Lung microvascular endothelial cell (primary cell): ENCODE measurements at regions not wholly inside any gene's neighbourhood (a gene's known extent, or its start where the extent isn't known, plus 50 kb on each side); places are given as distances from the start of the nearest gene placed in this dataset.

Experiments
- DNase-seq, 2 donors: peaks; one replicate each; pipeline versions ENCODE4 v3.0.0 to v3.0.0-alpha.2; 2010; ENCODE audit warnings: low read depth in 2 of 2

GRCh38 chr4:32215277-32215676 is 1495.1 kb downstream of the PCDH7 start:
- DNase-seq: no peak

DNA sequence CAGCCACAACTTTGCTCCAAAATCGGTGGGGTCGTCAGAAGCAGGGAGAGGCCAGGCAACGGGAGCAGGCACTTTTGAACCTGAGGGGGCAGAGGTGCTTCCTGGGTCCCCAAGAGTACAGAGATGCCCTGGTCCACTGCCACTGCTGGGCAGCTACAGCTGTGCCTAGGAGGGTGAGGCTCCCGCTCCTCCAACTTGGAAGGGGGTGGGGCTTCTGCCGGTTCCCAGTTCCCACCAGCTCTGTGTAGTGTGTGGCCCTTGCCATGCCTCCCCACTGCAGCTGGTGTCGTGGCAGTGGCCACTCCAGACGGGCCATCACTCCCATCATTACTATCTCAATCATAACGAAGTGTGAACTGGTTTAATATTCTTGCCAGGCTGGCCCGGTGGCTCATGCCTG is 1496.3 kb downstream of the PCDH7 start:
- DNase-seq: no peak

DNA sequence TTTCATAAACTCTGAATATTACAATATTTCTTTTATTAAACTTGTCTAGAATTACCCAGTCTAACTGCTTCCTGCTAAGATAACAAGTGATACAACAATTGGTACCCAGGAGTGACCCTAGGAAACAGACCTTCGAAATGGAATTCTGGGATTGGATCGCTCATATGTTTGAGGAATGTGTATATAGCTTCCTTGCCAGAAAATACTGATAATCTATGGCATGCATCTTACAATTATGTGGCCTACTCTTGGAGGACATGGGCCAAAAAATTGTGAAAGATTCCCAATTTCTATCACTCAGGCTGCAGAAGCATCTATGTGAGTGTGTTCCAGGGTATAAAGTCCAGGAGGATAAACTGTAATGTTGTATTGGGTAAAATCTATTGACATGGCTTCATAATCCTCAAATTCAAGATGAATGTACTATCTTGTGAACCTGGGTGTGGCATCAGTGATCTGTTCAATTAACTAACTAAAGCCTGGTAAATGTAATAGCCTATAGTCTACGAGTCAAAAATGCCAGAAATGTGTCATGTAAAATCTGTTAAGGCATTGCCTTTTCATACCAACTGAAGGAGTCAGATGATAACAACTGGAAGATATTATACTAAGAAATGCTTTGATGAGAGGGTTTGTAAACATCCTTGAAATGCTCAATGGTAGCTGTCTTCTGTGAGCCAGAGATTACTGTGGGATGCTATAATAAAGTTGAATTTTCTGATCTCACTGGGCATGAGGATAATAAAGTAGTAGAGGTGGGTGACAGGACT is 1499.3 kb downstream of the PCDH7 start:
- no peak for DNase-seq

DNA sequence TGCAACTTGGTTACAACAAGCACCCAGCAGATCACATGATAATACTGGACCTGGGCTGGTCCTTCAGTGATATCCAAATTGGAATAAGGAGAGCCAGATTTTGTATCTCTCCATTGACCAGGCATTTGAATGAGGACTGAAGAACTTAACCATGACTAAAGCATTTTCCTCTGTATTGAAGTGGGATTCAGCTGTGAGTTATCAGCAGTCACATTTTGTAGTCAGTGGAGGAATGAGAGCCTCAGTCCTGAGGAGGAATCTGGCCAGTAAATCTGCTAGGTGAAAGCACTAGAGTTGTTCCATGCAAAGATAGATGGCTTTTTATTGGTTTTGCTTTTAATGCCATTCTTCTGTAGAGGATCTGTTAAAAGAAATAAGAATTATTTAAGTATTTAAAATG is 1506.0 kb downstream of the PCDH7 start:
- DNase-seq: no peak

- DNase-seq: no peak
Measured at GRCh38 chr4:32226733-32227132, 1506.6 kb downstream of the PCDH7 start.

- no peak for DNase-seq
Measured at GRCh38 chr4:32243926-32244325, 1523.8 kb downstream of the PCDH7 start.

DNA sequence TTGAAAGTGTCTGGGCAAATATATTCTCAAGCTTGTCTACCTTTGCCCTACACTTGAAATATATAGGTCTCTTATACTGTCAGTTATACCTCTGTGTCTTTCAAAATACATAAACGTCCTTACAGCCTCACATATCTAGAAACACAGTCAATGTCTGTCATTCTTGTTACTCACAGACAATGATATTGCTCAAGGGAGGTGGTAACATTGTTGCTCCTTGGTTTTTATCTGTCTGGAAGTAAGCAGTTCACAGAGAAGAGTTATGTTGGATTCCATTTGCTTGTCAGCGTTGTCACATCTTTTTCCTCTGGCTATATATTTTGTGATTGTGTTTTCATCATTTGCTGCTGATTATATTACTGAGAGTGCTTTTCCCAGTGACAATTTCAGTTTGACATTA is 1528.9 kb downstream of the PCDH7 start:
- DNase-seq: no peak

- no peak for DNase-seq
Measured at GRCh38 chr4:32251126-32251525, 1531.0 kb downstream of the PCDH7 start.

- DNase-seq: no peak
Measured at GRCh38 chr4:32251926-32252325, 1531.8 kb downstream of the PCDH7 start.

- no peak for DNase-seq
Measured at GRCh38 chr4:32254216-32254615, 1534.0 kb downstream of the PCDH7 start.

DNA sequence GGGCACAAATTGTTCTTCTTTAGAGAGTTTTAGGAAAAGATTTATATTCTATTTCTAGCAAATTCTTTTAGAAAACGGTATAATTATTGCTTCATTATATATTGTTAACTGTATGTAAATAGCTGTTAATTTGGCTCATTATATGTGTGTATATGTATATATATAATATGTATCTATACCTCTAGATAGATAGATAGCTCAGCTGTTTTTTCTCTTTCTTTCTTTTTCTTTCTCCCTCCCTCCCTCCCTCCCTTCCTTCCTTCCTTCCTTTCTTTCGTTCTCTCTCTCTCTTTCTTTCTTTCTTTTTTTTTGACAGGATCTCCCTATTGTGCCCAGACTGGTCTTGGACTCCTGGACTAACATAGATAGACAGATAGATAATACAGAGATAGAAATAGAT is 1538.8 kb downstream of the PCDH7 start:
- no peak for DNase-seq

DNA sequence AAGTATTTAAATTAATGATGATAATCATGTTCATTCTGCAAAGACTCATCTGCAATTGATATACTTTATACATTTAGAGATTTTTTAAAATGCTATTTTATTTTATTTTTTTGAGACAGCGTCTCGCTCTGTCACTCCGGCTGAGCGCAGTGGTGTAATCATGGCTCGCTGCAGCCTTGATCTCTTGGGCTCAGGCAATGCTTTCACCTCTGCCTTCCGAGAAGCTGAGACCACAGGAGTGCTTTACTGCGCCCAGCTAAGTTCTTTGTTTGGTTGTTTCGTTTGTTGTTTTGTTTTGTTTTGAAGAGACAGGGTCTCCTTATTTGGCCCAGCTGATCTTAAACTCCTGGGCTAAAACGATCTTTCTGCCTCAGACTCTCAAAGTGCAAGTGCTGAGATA is 1541.0 kb downstream of the PCDH7 start:
- no peak for DNase-seq

DNA sequence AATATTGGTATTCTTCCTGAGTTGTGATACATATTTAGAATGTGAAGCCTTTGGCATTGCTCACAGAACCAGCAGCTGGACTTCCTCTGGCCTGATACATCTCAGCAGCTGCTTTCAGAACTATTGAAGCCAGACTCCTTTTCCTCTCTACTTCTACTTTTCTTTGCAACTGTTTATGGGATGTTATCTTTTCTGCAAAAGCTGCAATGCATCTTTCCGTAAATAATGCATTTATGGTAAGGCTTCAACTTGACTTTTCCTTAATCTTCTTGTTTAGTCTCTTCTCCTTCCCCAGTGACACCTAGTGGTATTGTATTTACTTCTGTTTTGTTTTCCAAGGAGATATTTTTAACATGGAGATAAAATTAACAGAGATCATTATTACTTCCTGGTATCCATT is 1548.7 kb downstream of the PCDH7 start:
- no peak for DNase-seq

- DNase-seq: no peak
Measured at GRCh38 chr4:32290102-32290501, 1569.9 kb downstream of the PCDH7 start.

DNA sequence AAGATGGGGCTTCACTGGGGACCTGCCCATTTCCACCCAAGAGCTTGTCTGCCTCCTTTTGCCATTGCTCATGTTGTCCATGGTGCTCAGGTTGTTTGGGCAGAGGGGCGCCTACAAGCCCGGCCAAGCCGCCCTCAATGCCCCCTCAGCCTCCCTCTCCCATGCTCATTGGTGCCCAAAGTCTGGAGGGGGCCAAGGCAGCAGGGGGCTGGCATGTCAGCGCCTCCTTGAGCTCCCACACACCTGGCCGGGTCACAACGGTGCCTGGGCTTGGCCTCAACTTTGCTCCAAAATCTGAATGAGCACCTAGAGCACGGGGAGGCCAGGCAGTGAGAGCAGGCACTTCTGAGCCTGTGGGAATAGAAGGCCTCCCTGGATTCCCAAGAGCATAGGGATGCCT is 1598.8 kb downstream of the PCDH7 start:
- DNase-seq: no peak

DNA sequence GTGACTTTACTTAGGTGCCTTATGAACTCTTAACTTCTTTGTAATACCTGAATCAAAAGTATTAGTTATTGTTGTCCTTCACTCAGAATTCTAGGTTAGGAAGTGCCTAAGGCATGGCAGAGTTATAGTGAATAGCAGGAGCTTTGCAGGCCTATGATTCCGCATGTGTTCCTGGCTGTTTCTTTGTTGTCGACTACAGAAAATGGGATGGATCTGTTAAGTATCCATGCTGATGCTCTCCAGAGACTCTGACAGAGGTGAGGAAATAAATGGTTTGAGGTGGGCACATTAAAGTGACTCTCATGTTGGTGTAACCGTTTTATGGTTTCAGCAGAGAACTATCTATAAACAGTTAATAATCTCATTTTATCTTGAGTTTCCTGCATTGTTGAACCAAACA is 1601.3 kb downstream of the PCDH7 start:
- DNase-seq: no peak

DNA sequence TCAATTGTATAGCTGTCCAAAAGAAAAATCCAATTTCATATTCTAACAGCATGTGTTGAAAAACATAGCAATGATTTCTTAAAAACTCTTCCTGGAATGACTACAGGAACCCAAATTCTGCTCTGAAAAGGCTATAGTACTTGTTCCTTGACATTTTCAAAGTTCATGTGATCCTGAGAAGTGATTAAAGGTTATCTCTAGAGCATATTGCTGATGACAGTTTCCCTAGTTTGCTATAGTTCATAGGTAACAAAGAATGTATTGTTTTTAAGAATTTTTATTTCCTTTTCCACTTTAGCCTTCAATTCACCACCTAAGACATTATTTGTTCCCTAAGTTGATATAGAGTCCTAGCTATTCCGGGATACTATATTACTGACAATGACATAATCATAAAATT is 1614.6 kb downstream of the PCDH7 start:
- DNase-seq: no peak

- DNase-seq: no peak
Measured at GRCh38 chr4:32337403-32337802, 1617.2 kb downstream of the PCDH7 start.

DNA sequence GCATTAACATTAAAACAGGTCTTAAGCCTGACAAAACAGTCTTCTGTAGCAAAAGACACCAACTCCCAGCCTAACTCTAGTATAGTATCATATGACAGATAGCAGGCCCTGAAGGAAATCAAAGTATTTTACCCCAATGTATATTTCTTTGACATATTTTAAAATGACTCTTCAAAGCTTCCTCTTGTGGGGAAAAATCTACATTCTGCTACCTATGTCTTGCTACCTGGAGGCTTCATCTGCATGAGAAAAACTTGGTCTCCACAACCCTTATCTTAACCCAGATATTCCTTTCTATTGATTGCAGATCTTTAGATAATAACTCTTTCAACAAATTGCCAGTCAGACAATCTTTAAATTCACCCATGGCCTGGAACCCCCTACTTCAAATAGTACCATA is 1620.4 kb downstream of the PCDH7 start:
- no peak for DNase-seq

GRCh38 chr4:32341342-32341741 is 1621.2 kb downstream of the PCDH7 start:
- DNase-seq: no peak

- no peak for DNase-seq
Measured at GRCh38 chr4:32342054-32342453, 1621.9 kb downstream of the PCDH7 start.

DNA sequence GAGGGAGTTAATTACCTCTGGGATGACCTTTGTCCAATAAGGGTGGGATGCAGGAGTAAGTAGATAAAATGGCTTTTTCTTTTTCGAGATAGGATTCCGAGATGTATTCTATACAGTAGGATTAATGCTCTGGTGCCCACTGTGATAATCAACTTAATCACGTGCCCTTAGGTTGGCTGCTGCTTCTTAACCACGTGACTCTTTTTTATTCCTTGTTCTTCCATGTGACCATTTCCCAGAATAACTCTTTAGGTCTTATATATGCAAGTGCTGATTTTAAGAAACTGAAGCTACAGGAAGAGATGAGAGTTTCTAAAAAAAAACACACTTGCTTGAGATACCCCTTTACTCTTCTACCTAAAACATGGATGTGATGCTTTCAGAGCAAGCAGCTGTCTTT is 1628.9 kb downstream of the PCDH7 start:
- DNase-seq: no peak

DNA sequence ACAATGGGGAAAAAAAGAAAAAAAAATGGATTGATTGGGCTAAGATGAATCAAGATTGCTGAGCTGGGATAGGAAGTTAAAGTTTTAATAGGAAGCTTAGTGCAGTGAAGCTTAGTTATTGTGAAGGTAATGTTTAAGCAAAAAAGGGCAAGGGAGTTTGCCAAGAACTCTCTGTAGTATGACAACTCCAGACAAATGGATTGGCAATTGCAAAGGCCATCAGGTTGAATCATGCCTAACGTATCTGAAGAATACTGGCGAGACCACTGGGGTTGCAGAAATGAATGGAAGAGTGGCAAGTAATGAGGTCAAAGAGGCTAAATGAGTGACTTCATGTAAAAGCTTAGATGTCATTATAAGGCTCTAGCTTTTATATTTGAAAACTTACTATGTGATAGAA is 1654.0 kb downstream of the PCDH7 start:
- DNase-seq: no peak

GRCh38 chr4:32393806-32394205 is 1673.6 kb downstream of the PCDH7 start:
- DNase-seq: no peak
